KBM-7 (cell line): ENCODE measurements at regions not wholly inside any gene's neighbourhood (a gene's known extent, or its start where the extent isn't known, plus 50 kb on each side); places are given as distances from the start of the nearest gene placed in this dataset.
A peak's percentile ranks its signal among the peaks of the same experiment; 100 is the strongest.
"Not testable (repeated sequence)": the region's sequence is repeated elsewhere in the genome, so short reads cannot be mapped to it uniquely, and the experiment has no call there.

Source experiments
- DNase-seq: peaks from one replicate; pipeline ENCODE4 v3.0.0-alpha.2; 2015
- in situ Hi-C: fragments of 300-500 bp; cut with MboI; formaldehyde crosslinking; loops from 2 replicates; pipeline ENCODE4 v1.14.3; 2020; ENCODE audit warnings: low sequenced_read_pairs, low pct_unique_long_range_greater_than_20kb, mixed read lengths

DNA sequence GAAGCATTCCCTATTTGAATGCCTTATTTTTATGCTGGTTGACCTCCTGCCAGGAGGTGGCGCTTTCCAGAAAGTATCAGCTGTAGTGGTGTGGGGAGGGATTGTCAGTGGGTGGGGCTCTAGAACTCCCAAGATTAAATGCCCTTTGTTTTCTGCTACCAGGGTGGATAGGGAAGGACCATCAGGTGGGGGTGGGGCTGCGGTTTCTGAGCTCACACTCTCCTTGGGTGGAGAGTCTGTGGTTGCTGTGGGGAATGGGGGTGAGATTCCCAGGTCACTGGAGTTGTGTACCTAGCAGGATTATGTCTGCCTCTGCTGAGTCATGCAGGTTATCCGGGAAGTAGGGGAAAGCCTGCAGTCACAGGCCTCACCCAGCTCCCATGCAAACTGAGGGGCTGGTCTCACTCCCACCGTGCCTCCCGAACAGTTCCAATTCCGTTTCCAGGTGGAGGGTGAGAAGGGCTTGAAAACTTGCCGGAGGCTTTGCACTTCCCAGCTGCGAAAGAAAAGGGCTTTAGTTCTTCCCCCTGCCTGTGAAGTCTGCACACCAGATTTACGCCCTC lies 68.3 kb downstream of the ALG10B start:
- DNase-seq: peak; percentile 7
- in situ Hi-C loops: no loop called here

GRCh38 chr12:38385486-38385885 lies 68.9 kb downstream of the ALG10B start:
- in situ Hi-C loops: no loop called here

GRCh38 chr12:38386205-38386985 lies 69.8 kb downstream of the ALG10B start:
- in situ Hi-C loops: no loop called here
- no peak for DNase-seq

More at GRCh38 chr12:38385486-38385885, 68.9 kb downstream of the ALG10B start:
- no peak for DNase-seq

- in situ Hi-C loops: no loop called here
- no peak for DNase-seq
Observed at GRCh38 chr12:38389614-38390013, 73.0 kb downstream of the ALG10B start.

GRCh38 chr12:38391007-38391406 lies 74.4 kb downstream of the ALG10B start:
- no peak for DNase-seq
- in situ Hi-C loops: no loop called here

- no peak for DNase-seq
- in situ Hi-C loops: no loop called here
Observed at GRCh38 chr12:38392554-38393144, 76.1 kb downstream of the ALG10B start.

GRCh38 chr12:38399711-38400206 lies 83.2 kb downstream of the ALG10B start:
- in situ Hi-C loops: no loop called here
- DNase-seq: no peak

DNA sequence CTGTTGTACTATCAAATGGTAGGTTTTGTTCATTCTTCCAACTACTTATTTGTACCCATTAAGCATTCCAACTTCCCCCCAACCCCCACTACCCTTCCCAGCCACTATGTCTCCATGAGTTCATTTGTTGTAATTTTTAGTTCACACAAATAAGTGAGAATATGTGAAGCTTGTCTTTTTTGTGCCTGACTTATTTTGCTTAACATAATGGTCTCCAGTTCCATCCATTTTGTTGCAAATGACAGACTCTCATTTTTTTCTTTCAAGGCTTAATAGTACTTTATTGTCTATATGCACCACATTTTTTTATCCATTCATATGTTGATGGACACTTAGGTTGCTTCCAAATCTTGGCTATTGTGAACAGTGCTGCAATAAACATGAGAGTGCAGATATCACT lies 86.2 kb downstream of the ALG10B start:
- in situ Hi-C loops: no loop called here
- no peak for DNase-seq

DNA sequence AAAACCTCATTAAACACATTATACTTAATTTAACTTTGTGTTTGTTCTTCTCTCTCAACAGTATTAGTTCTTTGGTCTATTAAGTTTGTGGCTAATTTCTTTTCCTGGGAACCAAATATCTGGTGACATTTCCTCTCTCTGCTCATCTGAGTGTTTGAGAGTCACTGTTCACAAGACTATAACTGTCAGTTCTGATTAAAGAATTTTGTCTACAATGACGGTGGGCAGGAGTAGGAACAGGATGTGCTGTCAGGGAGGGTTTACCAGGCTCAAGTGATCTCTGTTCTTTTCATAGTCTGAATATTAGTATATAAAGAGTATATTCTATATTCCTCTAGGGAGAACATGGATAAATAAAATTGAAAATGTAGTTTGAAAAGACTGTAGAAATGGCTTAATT lies 92.9 kb downstream of the ALG10B start:
- in situ Hi-C loops: no loop called here
- no peak for DNase-seq

DNA sequence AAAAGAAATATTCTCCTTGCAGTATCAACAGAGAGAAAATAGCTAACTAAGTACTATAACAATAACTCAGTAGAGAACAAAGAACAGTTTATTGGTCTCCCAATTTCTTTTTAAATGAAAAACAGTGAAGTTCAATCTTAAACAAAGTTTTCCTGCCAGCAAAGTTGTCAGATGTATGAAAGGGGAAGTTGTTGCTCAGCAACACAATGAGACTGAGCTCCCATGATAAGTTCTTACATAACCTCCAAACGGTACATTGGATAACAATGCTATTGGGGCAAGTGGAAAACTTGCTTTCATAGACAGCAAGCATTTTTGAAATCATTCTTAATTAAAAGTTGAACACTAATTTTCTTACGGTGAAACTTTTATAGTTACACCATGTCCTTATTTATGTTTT lies 94.9 kb downstream of the ALG10B start:
- in situ Hi-C loops: no loop called here
- peak; percentile 21 for DNase-seq

- in situ Hi-C loops: no loop called here
- no peak for DNase-seq
Observed at GRCh38 chr12:38411946-38412345, 95.4 kb downstream of the ALG10B start.

DNA sequence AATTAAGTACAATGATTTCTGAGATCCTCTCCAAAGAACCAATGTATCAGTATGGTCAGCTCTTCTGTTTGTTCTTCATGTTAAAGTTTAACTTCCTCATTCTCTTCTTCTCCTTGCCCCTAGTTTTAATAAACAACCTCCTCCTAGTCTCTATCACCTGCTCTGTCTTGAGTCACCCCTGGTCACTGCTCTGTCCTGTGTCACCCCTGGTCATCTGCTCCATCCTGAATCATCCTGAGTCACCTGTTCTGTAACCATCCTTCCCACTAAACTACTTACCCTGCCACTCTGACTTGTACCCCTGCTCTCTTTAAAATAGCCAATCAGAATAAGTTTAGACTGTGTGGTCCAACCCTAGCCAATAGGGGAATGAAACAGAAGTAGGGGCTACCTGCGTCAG lies 100.5 kb downstream of the ALG10B start:
- no peak for DNase-seq
- in situ Hi-C loops: no loop called here

- DNase-seq: no peak
- in situ Hi-C loops: no loop called here
Observed at GRCh38 chr12:38424436-38424835, 107.9 kb downstream of the ALG10B start.

DNA sequence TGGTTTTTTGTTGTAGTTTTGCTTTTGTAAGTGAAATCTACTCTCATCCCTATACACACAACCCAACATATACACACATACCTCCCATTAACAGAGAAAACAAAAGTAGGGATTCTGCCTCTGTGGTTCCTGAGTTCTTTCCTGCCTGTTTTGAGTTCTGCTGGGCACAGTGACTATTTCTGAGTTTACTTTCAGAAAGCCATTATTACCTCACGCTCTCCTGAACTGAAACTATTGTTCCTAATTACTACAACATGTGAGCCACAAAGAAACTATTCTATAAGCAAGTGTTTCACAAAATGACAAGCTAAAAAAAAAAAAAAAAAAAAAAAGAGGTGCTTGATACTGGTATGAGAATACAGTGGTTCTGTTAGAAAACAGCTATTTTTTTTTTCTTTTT lies 110.9 kb downstream of the ALG10B start:
- in situ Hi-C loops: no loop called here
- no peak for DNase-seq

- no peak for DNase-seq
- in situ Hi-C loops: no loop called here
Observed at GRCh38 chr12:38431921-38432320, 115.3 kb downstream of the ALG10B start.

DNA sequence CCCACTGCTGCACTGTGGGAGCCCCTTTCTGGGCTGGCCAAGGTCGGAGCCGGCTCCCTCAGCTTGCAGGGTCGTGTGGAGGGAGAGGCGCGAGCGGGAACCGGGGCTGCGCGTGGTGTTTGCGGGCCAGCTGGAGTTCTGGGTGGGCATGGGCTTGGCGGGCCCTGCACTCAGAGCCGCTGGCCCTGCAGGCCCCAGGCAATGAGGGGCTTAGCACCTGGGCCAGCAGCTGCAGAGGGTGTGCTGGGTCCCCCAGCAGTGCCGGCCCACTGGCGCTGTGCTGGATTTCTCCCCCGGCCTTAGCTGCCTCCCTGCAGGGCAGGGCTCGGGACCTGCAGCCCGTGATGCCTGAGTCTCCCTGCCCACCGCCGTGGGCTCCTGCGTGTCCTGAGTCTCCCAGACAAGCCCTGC lies 125.3 kb downstream of the ALG10B start:
- in situ Hi-C loops, DNase-seq: not testable (repeated sequence)

GRCh38 chr12:38445040-38445439 lies 128.5 kb downstream of the ALG10B start:
- no peak for DNase-seq
- in situ Hi-C loops: no loop called here

GRCh38 chr12:38448991-38449390 lies 132.4 kb downstream of the ALG10B start:
- no peak for DNase-seq
- in situ Hi-C loops: no loop called here

DNA sequence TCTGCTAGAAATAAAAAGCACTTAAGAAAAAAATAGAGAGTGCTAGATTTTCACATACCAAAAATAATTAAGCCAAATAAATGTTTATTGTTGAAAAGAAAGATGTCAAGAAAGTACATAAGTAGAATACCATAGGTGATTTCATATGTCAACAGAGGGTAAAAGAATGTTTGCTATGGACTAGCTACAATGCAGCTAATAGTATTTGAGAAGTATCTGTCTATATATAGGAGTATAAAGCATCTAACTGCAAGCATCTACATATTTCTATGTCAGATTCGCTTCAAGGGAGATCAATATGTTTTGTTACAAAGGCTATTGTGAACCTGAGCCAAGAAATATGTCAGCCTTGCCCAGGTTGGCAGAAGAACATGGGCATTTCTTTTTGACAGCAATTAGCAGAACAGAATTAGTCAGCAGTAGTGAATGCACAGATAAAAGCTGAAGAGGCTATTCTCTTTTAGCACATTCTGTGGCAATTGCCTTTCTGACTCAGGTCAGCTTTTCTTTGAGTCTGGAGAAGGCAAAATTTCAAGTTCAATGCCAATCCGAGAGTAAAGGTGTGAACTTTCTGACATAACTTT lies 140.1 kb downstream of the ALG10B start:
- in situ Hi-C loops: no loop called here
- DNase-seq: no peak

- in situ Hi-C loops: no loop called here
- DNase-seq: no peak
Observed at GRCh38 chr12:38465020-38465419, 148.4 kb downstream of the ALG10B start.
